Head of caudate nucleus (tissue), 42 donors: ENCODE measurements at regions not wholly inside any gene's neighbourhood (a gene's known extent, or its start where the extent isn't known, plus 50 kb on each side); places are given as distances from the start of the nearest gene placed in this dataset.
"Not testable (repeated sequence)": the region's sequence is repeated elsewhere in the genome, so short reads cannot be mapped to it uniquely, and the experiment has no call there.

Experiments
- DNase-seq, 42 donors: peaks; one replicate each; pipeline versions ENCODE4 v3.0.0 to v3.0.0-alpha.2; 2020 to 2021; ENCODE audit warnings: mixed read lengths in 7 of 42
- intact Hi-C: fragments of 100-400 bp; cut with DNase I; formaldehyde crosslinking; loops from one replicate; pipeline ENCODE4 v1.15.0; 2022

DNA sequence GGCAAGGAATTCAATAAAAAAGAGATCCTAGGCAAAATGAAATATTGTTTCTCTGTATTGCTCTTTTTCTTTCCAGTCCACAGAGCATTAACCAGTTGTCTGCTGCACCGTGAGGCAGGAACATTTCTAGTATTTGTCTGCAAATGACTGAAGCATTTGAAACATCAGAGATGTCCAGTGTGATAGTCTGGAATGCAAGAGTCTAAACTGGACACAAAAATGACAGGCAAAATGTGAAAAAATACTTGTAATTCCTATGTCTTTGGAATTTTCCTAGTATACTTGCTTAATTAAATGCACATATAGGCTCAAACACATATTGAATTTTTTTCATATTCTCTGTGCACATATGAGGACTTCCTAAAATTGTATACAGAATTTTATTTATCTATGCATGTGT, 120.5 kb upstream of the SPATS2L start:
- DNase-seq: no peak
- intact Hi-C loops: no loop called here

GRCh38 chr2:200188876-200189275, 117.6 kb upstream of the SPATS2L start:
- DNase-seq: no peak
- intact Hi-C loops: no loop called here

- no peak for DNase-seq
- intact Hi-C loops: no loop called here
These were observed 116.5 kb upstream of the SPATS2L start for GRCh38 chr2:200189964-200190363.

DNA sequence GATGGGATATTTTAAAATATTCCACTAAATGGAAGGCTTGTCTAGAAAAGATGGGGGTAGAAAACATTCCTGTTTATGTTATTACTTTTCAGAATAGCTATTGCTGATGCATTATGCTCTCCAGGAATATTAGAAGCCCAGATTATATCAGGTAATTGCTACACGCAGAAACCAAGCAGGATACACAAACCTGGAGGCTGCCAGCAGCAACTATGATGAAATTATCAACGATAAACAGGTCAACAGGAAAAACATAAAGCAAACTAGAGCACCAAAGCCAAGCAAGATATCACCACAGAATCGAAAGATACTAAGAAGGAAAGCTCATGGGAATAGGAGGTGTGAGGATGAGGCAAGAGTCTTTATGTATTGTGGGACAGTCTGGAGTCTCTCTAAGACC, 113.2 kb upstream of the SPATS2L start:
- intact Hi-C loops: no loop called here
- no peak for DNase-seq

- intact Hi-C loops: no loop called here
- DNase-seq: no peak
These were observed 112.7 kb upstream of the SPATS2L start for GRCh38 chr2:200193791-200194190.

- intact Hi-C loops: no loop called here
- no peak for DNase-seq
These were observed 111.7 kb upstream of the SPATS2L start for GRCh38 chr2:200194746-200195145.

- no peak for DNase-seq
- intact Hi-C loops: no loop called here
These were observed 107.5 kb upstream of the SPATS2L start for GRCh38 chr2:200199005-200199404.

GRCh38 chr2:200199576-200200263, 106.8 kb upstream of the SPATS2L start:
- intact Hi-C loops: no loop called here
- DNase-seq: no peak

DNA sequence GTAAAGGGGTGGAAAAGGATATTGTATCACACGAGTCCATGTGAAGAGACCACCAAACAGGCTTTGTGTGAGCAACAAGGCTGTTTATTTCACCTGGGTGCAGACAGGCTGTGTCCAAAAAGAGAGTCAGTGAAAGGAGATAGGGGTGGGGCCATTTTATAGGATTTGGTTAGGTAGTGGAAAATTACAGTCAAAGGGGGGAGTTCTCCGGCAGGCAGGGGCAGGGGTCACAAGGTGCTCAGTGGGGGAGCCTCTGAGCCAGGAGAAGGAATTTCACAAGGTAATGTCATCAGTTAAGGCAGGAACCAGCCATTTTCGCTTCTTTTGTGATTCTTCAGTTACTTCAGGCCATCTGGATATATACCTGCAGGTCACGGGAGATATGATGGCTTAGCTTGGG, 104.7 kb upstream of the SPATS2L start:
- intact Hi-C loops, DNase-seq: not testable (repeated sequence)

- intact Hi-C loops: no loop called here
- DNase-seq: no peak
These were observed 103.1 kb upstream of the SPATS2L start for GRCh38 chr2:200203381-200203827.

DNA sequence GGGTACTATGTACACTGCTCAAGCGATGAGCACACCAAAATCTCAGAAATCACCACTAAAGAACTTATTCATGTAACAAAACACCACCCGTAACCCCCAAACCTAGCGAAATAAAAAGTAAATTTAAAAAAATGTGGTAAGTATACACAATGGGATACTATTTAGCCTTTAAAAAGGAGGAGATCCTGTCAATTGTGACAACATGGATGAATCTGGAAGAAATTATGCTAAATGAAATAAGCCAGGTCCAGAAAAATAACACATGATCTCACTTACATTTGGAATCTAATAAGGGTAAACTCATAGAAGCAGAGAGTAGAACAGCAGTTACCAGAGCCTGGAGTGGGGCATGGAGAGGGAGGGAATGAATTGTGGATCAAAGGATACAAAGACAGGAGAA, 98.5 kb upstream of the SPATS2L start:
- no peak for DNase-seq
- intact Hi-C loops: no loop called here

DNA sequence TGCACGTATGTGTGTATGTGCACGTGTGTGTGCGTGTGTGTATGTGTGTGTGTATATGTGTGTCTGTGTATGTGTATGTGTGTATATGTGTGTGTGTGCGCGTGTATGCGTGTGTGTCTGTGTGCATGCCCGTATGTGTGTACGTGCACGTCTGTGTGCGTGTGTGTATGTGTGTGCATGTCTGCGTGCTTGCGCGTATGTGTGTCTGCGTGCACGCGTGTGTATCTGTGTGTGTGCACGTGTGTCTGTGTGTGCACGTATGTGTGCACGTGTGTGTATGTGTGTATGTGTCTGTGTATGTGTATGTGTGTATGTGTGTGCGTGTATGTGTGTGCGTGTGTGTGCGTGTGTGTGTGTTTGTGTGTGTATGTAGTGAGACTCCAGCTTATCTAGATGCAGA, 97.5 kb upstream of the SPATS2L start:
- intact Hi-C loops: no loop called here

DNA sequence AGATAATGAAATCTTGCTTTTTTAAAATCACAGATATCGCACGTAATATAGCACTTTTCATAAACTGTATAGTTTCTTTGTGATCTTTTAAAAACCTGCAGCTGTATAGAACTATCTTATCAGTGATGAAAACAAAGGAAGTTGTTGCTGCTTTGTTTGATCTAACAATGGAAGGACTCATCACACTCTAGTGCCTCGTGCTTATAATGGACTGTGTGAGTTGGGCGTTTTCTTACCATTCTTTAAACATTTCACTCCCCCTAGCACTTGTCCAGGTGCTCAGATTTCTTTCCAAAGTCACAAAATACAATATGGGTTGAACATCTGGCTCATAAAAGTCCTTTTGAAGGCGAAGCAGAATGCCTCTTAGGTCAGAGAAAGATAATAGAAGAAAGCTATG, 94.8 kb upstream of the SPATS2L start:
- intact Hi-C loops: no loop called here
- no peak for DNase-seq

More for the DNA sequence above, 97.5 kb upstream of the SPATS2L start:
- no peak for DNase-seq

DNA sequence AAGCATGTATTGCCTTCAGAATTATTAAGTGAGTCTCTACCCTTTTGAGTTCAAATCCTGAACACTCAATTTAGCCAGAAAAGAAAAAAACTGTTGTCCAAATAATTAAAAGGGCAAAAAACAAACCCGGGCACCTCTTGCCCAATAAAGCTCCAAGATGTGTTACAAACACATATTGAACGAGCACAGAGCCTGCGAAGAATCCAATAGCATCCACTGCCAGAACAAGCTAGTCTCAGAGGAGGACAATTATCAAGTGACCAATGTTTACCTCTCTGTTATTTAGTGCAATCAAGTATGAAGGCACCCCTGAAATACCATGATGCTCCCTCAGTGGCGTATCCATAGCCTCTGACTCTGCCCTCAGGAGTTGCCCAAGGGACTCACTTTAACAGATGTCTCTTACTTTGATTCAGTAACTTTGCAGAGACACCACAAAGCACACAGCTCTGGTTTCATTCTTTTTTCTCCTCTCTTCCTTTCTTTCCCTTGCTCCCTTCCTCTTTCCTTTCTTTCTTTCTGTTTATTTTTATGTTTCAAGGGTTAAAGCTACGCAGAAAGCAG, 93.5 kb upstream of the SPATS2L start:
- intact Hi-C loops: no loop called here
- DNase-seq: no peak

DNA sequence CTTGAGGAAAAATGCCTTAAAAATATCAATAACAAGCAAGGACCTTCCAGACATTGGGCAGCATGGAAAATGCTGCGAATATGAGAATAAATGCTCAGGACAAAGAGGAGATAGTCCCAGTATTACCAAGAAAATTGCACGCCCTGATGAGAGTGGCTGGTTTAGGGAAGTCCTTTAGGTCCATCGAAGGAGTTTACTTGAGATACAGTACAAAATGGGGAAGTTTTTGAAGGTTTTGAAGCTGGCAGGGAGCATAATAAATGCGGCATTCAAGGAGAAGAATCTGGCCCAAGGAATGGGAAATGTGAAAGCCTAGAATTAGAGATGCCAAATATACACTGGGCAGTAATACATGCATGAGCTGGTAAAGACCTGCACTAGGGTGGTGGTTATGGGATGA, 90.2 kb upstream of the SPATS2L start:
- DNase-seq: no peak

DNA sequence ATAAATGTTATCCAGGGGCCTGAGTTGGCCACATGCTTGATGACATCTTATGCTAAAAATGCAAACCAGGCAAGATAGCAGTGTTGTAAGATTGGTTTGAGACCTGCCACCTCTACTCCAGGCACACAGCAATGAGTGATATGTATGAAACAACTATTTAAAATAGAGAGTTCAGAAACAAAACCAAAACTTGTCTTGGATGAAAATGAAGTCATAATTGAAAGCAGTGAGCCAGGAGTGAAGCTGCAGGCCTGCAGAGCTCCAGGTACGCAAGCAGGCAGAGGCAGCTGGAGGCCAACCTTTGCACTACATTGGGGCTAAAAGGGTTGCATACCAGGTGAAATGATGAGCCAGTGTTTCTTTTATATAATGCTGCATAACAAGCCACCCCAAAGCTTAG, 89.2 kb upstream of the SPATS2L start:
- DNase-seq: no peak
- intact Hi-C loops: no loop called here

More for the DNA sequence above, 90.2 kb upstream of the SPATS2L start:
- intact Hi-C loops: no loop called here

DNA sequence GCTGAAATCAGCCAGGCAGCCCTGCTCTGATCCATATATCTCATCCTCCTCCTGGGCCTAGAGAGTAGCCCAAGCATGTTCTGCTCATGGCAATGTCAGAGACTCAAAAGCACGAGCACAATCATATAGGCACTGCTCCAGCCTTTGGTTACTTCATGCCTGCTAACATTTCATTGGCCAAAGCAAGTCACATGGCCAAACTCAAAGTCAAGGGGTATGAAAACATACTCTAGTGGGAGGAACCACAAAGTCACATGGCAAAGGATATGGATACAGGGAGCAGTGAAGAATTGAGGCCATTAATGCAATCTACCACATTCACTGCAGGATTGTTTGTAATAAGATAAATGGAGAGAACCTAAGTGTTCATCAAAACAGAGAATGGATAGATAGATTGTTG, 87.8 kb upstream of the SPATS2L start:
- no peak for DNase-seq
- intact Hi-C loops: no loop called here

DNA sequence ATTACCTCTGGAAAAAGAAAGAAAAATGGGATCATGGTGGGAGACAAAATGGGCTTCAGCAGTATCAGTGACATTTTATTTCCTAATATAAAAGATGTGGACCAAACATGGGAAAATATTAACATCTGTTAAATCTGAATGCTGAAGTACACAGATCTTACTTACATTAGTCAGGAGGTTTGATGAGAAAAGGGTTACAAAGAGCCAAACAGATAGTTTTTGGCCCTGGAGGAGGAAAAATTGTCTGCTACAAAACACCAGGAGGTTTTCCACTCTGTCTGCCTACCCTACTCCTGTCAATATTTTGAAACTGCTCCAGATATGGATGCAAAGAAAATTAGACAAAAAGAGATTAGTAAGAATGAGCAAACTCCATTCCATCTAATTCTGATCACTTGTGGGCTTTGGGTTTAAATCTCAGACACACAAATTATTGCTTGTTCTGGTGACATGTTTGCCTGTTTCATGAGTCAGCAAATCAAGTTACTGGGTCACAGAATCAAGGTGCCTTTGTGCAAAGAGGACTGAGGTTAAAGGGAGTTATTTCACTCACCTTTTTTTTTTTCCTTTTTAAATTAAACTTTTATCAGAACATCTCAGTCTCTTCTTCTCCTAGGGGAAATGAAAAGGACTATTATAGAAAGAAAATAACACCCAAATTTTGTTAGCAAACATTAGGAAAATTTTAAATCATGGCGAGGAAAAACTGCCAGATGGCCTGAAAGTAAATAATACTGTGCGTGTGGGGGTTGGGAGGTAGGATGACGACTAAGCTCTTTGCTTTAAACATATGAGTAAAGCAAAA, 87.0 kb upstream of the SPATS2L start:
- DNase-seq: no peak
- intact Hi-C loops: no loop called here

DNA sequence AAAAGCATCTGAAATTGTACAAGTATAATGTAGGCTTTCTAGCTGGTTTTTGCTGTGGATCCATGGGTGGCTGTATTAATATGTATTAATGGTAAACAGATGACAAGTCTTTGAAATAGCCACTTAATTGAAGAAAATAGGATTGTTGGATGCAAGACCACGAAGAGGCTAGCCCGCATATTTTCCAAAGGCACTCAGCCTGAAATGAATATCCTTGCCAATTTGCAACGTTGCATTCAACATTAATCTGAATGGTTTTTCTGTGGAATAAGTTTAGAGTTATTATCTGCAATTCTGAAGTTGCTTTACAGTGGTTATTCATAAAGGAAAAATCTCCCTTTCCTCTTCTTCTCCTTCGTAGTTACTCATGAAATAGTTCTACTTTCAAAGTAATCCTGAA, 86.2 kb upstream of the SPATS2L start:
- intact Hi-C loops: no loop called here
- no peak for DNase-seq
